ENCODE measurements at regions not wholly inside any gene's neighbourhood (a gene's known extent, or its start where the extent isn't known, plus 50 kb on each side); places are given as distances from the start of the nearest gene placed in this dataset.

DNA sequence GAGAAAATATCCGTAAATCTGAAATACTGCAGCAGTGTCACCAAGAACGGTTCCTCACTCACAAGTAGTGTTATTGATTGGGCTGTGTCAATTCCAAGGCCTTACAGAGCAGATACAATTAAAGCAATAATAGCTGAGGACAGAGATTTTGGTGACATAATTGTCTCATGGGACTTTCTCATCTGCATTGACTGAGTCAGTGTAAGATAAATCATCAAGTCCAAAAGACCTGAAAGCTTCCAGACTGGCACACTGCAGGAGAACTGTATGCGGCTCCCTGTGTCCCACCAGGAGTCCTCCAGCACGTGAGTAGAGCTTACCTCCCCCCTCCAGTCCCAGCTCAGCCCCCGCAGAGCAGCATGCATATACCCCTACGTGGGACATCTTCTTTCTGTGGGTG is 655.2 kb upstream of the ARID1B start:
- Histone ChIP-seq H3K27me3 (no peaks in the 10 kb centered on the region), H3K9me3 (no peaks in the 10 kb centered on the region), H3K4me3 (no peak overlapping the region), H3K27ac (replicated peaks in 1 of 4) (no peak overlapping the region), H3K4me1 (no peaks in the 10 kb centered on the region), H3K36me3 (no peaks in the 10 kb centered on the region)
- TF ChIP-seq POLR2A (IDR thresholded peaks at IDR 0.05; ENCODE audit: low read depth) (no peak), POLR2AphosphoS5 (IDR thresholded peaks at IDR 0.05) (no peak), CTCF (IDR thresholded peaks at IDR 0.05) (no peak), EP300 (IDR thresholded peaks at IDR 0.05) (no peak)
- 82% methylated on average over 6 of the region's 6 CpGs for WGBS
- intact Hi-C loops (cut with DNase I): no loop called here
- DNase-seq (ENCODE audit: extremely low spot score): peak; percentile 66

- Histone ChIP-seq H3K27me3 (no peaks in the 10 kb centered on the region), H3K36me3 (no peaks in the 10 kb centered on the region), H3K27ac (replicated peaks in 1 of 4) (no peak overlapping the region), H3K4me3 (no peak overlapping the region), H3K9me3 (no peaks in the 10 kb centered on the region), H3K4me1 (no peaks in the 10 kb centered on the region)
- DNase-seq (ENCODE audit: extremely low spot score): no peak
- intact Hi-C loops (cut with DNase I): no loop called here
- TF ChIP-seq POLR2AphosphoS5 (IDR thresholded peaks at IDR 0.05) (no peak), CTCF (IDR thresholded peaks at IDR 0.05) (no peak), EP300 (IDR thresholded peaks at IDR 0.05) (no peak), POLR2A (IDR thresholded peaks at IDR 0.05; ENCODE audit: low read depth) (no peak)
- WGBS: 88% methylated on average over 3 of the region's 3 CpGs
Observed at GRCh38 chr6:156114541-156114940, 658.9 kb upstream of the NOX3 start.

- 91% methylated on average over 3 of the region's 3 CpGs for WGBS
- no peak overlapping the region for H3K27ac ChIP-seq (replicated peaks in 1 of 4)
- no peaks in the 10 kb centered on the region for H3K4me1 ChIP-seq
- no peak overlapping the region for H3K4me3 ChIP-seq
- intact Hi-C loops (cut with DNase I): no loop called here
- H3K27me3 ChIP-seq: no peaks in the 10 kb centered on the region
- no peak for DNase-seq (ENCODE audit: extremely low spot score)
- H3K36me3 ChIP-seq: no peaks in the 10 kb centered on the region
- H3K9me3 ChIP-seq: no peaks in the 10 kb centered on the region
- no peak for TF ChIP-seq EP300 (IDR thresholded peaks at IDR 0.05)
- TF ChIP-seq CTCF (IDR thresholded peaks at IDR 0.05): no peak
- TF ChIP-seq POLR2AphosphoS5 (IDR thresholded peaks at IDR 0.05): no peak
- TF ChIP-seq POLR2A (IDR thresholded peaks at IDR 0.05; ENCODE audit: low read depth): no peak
Observed at GRCh38 chr6:156113631-156114030, 658.0 kb upstream of the NOX3 start.

DNA sequence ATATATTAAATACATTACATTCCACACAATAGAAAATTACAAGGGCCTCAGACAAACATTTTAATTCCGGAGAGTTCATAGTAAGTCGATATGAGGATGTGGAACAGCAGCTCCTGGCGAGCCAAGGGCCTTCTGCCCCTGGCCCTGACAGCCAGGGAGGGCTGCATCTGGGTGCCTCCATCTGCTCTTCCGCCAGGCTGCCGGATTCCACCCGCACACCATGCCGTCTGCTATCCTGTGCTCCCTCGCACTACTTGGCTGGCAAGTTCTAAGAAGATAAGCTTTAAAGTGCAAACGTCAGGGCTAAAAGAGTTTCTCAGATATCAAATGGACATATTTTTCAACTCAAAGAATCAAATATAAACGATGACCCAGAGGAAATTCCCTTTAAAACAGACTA is 656.3 kb upstream of the NOX3 start:
- no peaks in the 10 kb centered on the region for H3K9me3 ChIP-seq
- DNase-seq (ENCODE audit: extremely low spot score): peak; percentile 7
- H3K27ac ChIP-seq (replicated peaks in 1 of 4): no peak overlapping the region

More for the DNA sequence above, 656.3 kb upstream of the NOX3 start:
- 80% methylated on average over 10 of the region's 10 CpGs for WGBS
- intact Hi-C loops (cut with DNase I): no loop called here
- H3K4me3 ChIP-seq: no peak overlapping the region
- H3K36me3 ChIP-seq: no peaks in the 10 kb centered on the region
- H3K27me3 ChIP-seq: no peaks in the 10 kb centered on the region
- no peaks in the 10 kb centered on the region for H3K4me1 ChIP-seq
- TF ChIP-seq EP300 (IDR thresholded peaks at IDR 0.05) (no peak), CTCF (IDR thresholded peaks at IDR 0.05) (no peak), POLR2A (IDR thresholded peaks at IDR 0.05; ENCODE audit: low read depth) (no peak), POLR2AphosphoS5 (IDR thresholded peaks at IDR 0.05) (no peak)

Data from esophagus muscularis mucosa (tissue), 4 donors.